A673 (cell line): ENCODE measurements at regions not wholly inside any gene's neighbourhood (a gene's known extent, or its start where the extent isn't known, plus 50 kb on each side); places are given as distances from the start of the nearest gene placed in this dataset.

Source experiments
- BruUV-seq: library from RNA; stranded (reverse); fragments of 400-500 nt; replicated peaks from 2 replicates; lab custom pipeline; 2021; lab: Mats Ljungman, UMichigan
- CTCF ChIA-PET: fragments of 300-600 bp; sonication (Branson Sonifier 250); formaldehyde crosslinking; loops from one replicate; lab custom pipeline; 2022; ENCODE audit warnings: antibody characterized with exemption; lab: Charles Lee
- POLR2A ChIA-PET: fragments of 300-600 bp; sonication (Branson Sonifier 250); formaldehyde crosslinking; loops from one replicate; lab custom pipeline; 2022; ENCODE audit warnings: antibody characterized with exemption; ENCODE audit not compliant: low non-redundant PET; lab: Charles Lee
- DNase-seq: peaks from one replicate; pipeline ENCODE4 v3.0.0-alpha.2; 2015; ENCODE audit warnings: low spot score
- H3K27ac ChIP-seq: fragments of 200-600 bp; sonication (generic); 2 replicates; pipeline ENCODE4 v1.5.1; 2016; ENCODE audit warnings: mixed run types, low read depth, mild to moderate bottlenecking, mixed read lengths, antibody characterized with exemption, low read length; ENCODE audit not compliant: poor library complexity, severe bottlenecking
- H3K27me3 ChIP-seq: fragments of 200-600 bp; sonication (generic); replicated peaks from 2 replicates; pipeline ENCODE4 v1.6.1; 2017; ENCODE audit warnings: mixed run types, low read depth, mild to moderate bottlenecking, mixed read lengths, antibody characterized with exemption, low read length; ENCODE audit not compliant: insufficient read depth, poor library complexity
- H3K36me3 ChIP-seq: fragments of 200-600 bp; sonication (generic); 2 replicates; pipeline ENCODE4 v1.6.1; 2016; ENCODE audit warnings: mixed run types, mild to moderate bottlenecking, mixed read lengths, antibody characterized with exemption, low read length; ENCODE audit not compliant: insufficient read depth, poor library complexity, severe bottlenecking
- H3K4me1 ChIP-seq: fragments of 200-600 bp; sonication (generic); 2 replicates; pipeline ENCODE4 v1.6.1; 2017; ENCODE audit warnings: mixed run types, mild to moderate bottlenecking, mixed read lengths, antibody characterized with exemption, low read length; ENCODE audit not compliant: insufficient read depth, poor library complexity, severe bottlenecking
- H3K4me3 ChIP-seq: fragments of 200-600 bp; sonication (generic); 2 replicates; pipeline ENCODE4 v1.5.1; 2016; ENCODE audit warnings: low read depth, mixed run types, mild to moderate bottlenecking, mixed read lengths, low read length; ENCODE audit not compliant: poor library complexity, severe bottlenecking
- H3K9me3 ChIP-seq: fragments of 200-600 bp; sonication (generic); 2 replicates; pipeline ENCODE4 v1.6.1; 2016; ENCODE audit warnings: mixed run types, low read depth, mild to moderate bottlenecking, mixed read lengths, antibody characterized with exemption, low read length; ENCODE audit not compliant: poor library complexity, severe bottlenecking
- CTCF ChIP-seq: fragments of 300-800, 200-600 bp; sonication (generic); conservative IDR thresholded peaks from 2 replicates; pipeline ENCODE4 v1.5.1; 2017; ENCODE audit warnings: low read depth, mild to moderate bottlenecking, antibody characterized with exemption, low read length, moderate library complexity, mixed read lengths
- EZH2 ChIP-seq: fragments of 200-600 bp; sonication (generic); IDR thresholded peaks from 2 replicates; pipeline ENCODE4 v1.6.1; 2017; ENCODE audit warnings: borderline replicate concordance, low read depth, mild to moderate bottlenecking, mixed read lengths, antibody characterized with exemption, low read length; ENCODE audit not compliant: poor library complexity, severe bottlenecking
- intact Hi-C: fragments of 100-400 bp; cut with micrococcal nuclease; formaldehyde crosslinking; loops from one replicate; pipeline ENCODE4 v1.10.0; 2022; ENCODE audit not compliant: unreplicated experiment

GRCh38 chr6:11386323-11386722, 151.2 kb upstream of the TMEM170B start:
- CTCF ChIA-PET: no interaction called here
- H3K36me3 ChIP-seq: no peaks in the 10 kb centered on the region
- no peaks in the 10 kb centered on the region for H3K27me3 ChIP-seq
- no peak overlapping the region for H3K4me3 ChIP-seq
- POLR2A ChIA-PET: no interaction called here
- DNase-seq: no peak
- no peaks in the 10 kb centered on the region for H3K9me3 ChIP-seq
- TF ChIP-seq EZH2 (no peak), CTCF (no peak)
- H3K27ac ChIP-seq: no peak overlapping the region
- intact Hi-C loops: no loop called here
- no peaks in the 10 kb centered on the region for H3K4me1 ChIP-seq
- BruUV-seq: no TSS peak

GRCh38 chr6:11384531-11385309, 152.3 kb upstream of the NEDD9 start:
- Histone ChIP-seq H3K4me3 (no peak overlapping the region), H3K27ac (no peak overlapping the region)
- no peak for TF ChIP-seq CTCF
- TF ChIP-seq EZH2: no peak

GRCh38 chr6:11381801-11382513, 149.5 kb upstream of the NEDD9 start:
- TF ChIP-seq EZH2: no peak
- TF ChIP-seq CTCF: no peak
- no peak overlapping the region for H3K4me3 ChIP-seq
- no peaks in the 10 kb centered on the region for H3K36me3 ChIP-seq
- H3K4me1 ChIP-seq: no peaks in the 10 kb centered on the region
- intact Hi-C loops: no loop called here
- DNase-seq: no peak
- no peaks in the 10 kb centered on the region for H3K9me3 ChIP-seq
- no peak overlapping the region for H3K27ac ChIP-seq
- ChIA-PET POLR2A (interaction anchor here (0.6 kb wide), 1 partner anchor 1995 kb away, joined by 5 read pairs; no protein-coding TSS in a partner anchor), CTCF (no interaction called here)
- H3K27me3 ChIP-seq: no peaks in the 10 kb centered on the region
- BruUV-seq: no TSS peak

More at GRCh38 chr6:11384531-11385309, 152.3 kb upstream of the NEDD9 start:
- no peaks in the 10 kb centered on the region for H3K4me1 ChIP-seq
- intact Hi-C loops: no loop called here
- H3K9me3 ChIP-seq: no peaks in the 10 kb centered on the region
- ChIA-PET CTCF (no interaction called here), POLR2A (no interaction called here)
- no peaks in the 10 kb centered on the region for H3K27me3 ChIP-seq
- BruUV-seq: no TSS peak
- H3K36me3 ChIP-seq: no peaks in the 10 kb centered on the region
- no peak for DNase-seq
